ENCODE measurements at regions not wholly inside any gene's neighbourhood (a gene's known extent, or its start where the extent isn't known, plus 50 kb on each side); places are given as distances from the start of the nearest gene placed in this dataset.

DNA sequence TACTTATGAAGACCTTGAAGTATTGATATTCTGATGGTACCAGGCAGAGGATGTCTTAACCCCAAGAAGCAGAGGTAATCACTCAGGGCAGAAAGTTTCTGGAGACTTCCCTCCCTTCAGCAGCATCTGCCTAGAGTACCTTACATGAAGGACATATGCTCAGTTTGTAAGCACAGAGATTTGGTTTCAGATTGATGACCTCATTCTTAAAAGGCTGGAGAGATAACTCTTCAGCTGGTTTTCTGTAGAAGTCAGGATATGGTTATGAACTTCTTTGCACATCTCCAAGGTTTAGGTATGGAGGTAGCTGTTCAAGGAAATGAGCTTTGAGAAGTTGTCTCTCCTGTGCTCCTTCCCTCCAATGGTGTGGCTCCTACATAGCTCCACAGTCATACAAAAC is 148.7 kb downstream of the HHIPL2 start (continued):
- no peak for TF ChIP-seq RNF2 (IDR thresholded peaks at IDR 0.05; ENCODE audit: borderline replicate concordance, low read depth, low read length, missing control alignments, poor library complexity, severe bottlenecking)
- no peak for TF ChIP-seq HDAC2 (IDR thresholded peaks at IDR 0.05; ENCODE audit: borderline replicate concordance in 1 of 2, low read depth in 2 of 2, low read length in 2 of 2)
- TF ChIP-seq, protein P1, sequence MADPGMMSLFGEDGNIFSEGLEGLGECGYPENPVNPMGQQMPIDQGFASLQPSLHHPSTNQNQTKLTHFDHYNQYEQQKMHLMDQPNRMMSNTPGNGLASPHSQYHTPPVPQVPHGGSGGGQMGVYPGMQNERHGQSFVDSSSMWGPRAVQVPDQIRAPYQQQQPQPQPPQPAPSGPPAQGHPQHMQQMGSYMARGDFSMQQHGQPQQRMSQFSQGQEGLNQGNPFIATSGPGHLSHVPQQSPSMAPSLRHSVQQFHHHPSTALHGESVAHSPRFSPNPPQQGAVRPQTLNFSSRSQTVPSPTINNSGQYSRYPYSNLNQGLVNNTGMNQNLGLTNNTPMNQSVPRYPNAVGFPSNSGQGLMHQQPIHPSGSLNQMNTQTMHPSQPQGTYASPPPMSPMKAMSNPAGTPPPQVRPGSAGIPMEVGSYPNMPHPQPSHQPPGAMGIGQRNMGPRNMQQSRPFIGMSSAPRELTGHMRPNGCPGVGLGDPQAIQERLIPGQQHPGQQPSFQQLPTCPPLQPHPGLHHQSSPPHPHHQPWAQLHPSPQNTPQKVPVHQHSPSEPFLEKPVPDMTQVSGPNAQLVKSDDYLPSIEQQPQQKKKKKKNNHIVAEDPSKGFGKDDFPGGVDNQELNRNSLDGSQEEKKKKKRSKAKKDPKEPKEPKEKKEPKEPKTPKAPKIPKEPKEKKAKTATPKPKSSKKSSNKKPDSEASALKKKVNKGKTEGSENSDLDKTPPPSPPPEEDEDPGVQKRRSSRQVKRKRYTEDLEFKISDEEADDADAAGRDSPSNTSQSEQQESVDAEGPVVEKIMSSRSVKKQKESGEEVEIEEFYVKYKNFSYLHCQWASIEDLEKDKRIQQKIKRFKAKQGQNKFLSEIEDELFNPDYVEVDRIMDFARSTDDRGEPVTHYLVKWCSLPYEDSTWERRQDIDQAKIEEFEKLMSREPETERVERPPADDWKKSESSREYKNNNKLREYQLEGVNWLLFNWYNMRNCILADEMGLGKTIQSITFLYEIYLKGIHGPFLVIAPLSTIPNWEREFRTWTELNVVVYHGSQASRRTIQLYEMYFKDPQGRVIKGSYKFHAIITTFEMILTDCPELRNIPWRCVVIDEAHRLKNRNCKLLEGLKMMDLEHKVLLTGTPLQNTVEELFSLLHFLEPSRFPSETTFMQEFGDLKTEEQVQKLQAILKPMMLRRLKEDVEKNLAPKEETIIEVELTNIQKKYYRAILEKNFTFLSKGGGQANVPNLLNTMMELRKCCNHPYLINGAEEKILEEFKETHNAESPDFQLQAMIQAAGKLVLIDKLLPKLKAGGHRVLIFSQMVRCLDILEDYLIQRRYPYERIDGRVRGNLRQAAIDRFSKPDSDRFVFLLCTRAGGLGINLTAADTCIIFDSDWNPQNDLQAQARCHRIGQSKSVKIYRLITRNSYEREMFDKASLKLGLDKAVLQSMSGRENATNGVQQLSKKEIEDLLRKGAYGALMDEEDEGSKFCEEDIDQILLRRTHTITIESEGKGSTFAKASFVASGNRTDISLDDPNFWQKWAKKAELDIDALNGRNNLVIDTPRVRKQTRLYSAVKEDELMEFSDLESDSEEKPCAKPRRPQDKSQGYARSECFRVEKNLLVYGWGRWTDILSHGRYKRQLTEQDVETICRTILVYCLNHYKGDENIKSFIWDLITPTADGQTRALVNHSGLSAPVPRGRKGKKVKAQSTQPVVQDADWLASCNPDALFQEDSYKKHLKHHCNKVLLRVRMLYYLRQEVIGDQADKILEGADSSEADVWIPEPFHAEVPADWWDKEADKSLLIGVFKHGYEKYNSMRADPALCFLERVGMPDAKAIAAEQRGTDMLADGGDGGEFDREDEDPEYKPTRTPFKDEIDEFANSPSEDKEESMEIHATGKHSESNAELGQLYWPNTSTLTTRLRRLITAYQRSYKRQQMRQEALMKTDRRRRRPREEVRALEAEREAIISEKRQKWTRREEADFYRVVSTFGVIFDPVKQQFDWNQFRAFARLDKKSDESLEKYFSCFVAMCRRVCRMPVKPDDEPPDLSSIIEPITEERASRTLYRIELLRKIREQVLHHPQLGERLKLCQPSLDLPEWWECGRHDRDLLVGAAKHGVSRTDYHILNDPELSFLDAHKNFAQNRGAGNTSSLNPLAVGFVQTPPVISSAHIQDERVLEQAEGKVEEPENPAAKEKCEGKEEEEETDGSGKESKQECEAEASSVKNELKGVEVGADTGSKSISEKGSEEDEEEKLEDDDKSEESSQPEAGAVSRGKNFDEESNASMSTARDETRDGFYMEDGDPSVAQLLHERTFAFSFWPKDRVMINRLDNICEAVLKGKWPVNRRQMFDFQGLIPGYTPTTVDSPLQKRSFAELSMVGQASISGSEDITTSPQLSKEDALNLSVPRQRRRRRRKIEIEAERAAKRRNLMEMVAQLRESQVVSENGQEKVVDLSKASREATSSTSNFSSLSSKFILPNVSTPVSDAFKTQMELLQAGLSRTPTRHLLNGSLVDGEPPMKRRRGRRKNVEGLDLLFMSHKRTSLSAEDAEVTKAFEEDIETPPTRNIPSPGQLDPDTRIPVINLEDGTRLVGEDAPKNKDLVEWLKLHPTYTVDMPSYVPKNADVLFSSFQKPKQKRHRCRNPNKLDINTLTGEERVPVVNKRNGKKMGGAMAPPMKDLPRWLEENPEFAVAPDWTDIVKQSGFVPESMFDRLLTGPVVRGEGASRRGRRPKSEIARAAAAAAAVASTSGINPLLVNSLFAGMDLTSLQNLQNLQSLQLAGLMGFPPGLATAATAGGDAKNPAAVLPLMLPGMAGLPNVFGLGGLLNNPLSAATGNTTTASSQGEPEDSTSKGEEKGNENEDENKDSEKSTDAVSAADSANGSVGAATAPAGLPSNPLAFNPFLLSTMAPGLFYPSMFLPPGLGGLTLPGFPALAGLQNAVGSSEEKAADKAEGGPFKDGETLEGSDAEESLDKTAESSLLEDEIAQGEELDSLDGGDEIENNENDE (IDR thresholded peaks at IDR 0.05; ENCODE audit: insufficient replicate concordance, low read length) = no peak
- TF ChIP-seq GABPA (IDR thresholded peaks at IDR 0.05; ENCODE audit: borderline replicate concordance, insufficient read depth, low read length) = no peak

Measured in H1 (cell line).